Immature natural killer cell (primary cell): ENCODE measurements at regions not wholly inside any gene's neighbourhood (a gene's known extent, or its start where the extent isn't known, plus 50 kb on each side); places are given as distances from the start of the nearest gene placed in this dataset.
"Not testable (repeated sequence)": the region's sequence is repeated elsewhere in the genome, so short reads cannot be mapped to it uniquely, and the experiment has no call there.

ENCODE experiments used
- DNase-seq, 3 donors: peaks; one replicate each; pipeline ENCODE4 v3.0.0; 2022; ENCODE audit warnings: mixed read lengths in 1 of 3
- H3K27ac Mint-ChIP-seq, 6 donors: one replicate each; pipeline ENCODE4 v1.8.0; 2020; ENCODE audit warnings: mixed read lengths in 6 of 6, mild to moderate bottlenecking in 5 of 6, inconsistent platforms in 4 of 6, moderate library complexity in 3 of 6
- H3K27me3 Mint-ChIP-seq, 3 donors: one replicate each; pipeline ENCODE4 v1.8.0; 2020 to 2021; ENCODE audit warnings: low read depth in 3 of 3, mild to moderate bottlenecking in 3 of 3, mixed read lengths in 3 of 3, moderate library complexity in 3 of 3, inconsistent platforms in 1 of 3
- H3K36me3 Mint-ChIP-seq, 3 donors: one replicate each; pipeline ENCODE4 v1.8.0; 2020; ENCODE audit warnings: mixed read lengths in 3 of 3, inconsistent platforms in 2 of 3, mild to moderate bottlenecking in 2 of 3
- H3K4me1 Mint-ChIP-seq, 2 donors: one replicate each; pipeline ENCODE4 v1.8.0; 2020; ENCODE audit warnings: inconsistent platforms in 2 of 2, mild to moderate bottlenecking in 2 of 2, mixed read lengths in 2 of 2, moderate library complexity in 1 of 2
- H3K4me3 Mint-ChIP-seq, 5 donors: one replicate each; pipeline ENCODE4 v1.8.0; 2020; ENCODE audit warnings: mild to moderate bottlenecking in 5 of 5, mixed read lengths in 5 of 5, inconsistent platforms in 3 of 5, moderate library complexity in 3 of 5
- H3K9me3 Mint-ChIP-seq, 6 donors: one replicate each; pipeline ENCODE4 v1.8.0; 2020; ENCODE audit warnings: mild to moderate bottlenecking in 6 of 6, mixed read lengths in 6 of 6, inconsistent platforms in 4 of 6, moderate library complexity in 3 of 6

DNA sequence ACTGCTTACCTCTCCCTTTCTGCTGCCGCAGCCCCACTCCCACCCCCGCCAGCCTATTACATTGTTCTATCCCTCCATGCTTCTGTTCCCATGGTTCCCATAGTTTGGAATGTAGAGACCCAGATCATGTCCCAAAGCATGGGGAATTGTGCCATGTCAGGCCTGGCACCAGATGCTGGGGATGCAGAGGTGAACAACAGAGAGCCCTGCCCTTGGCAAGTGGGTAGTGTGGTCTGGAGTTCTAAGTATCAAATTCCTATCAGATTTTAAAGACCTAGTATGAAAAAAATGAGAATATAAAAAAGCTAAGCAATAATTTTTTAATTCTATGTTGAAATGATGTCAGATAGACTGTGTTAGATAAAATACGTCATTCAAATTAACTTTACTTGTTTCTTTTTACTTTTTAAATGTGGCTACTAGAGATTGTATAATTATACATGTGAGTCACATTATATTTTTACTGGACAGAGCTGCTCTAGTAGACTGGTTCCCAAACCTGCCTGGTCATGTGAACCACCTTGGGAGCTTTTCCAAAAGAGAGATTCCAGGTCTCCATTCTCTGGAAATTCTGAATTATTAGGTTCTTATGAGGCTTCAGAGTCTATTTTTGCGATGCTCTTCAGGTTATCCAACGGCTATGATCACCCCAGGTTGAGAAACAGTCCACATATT is 113.0 kb upstream of the DAB1 start:
- H3K27ac Mint-ChIP-seq = no peak overlapping the region
- H3K9me3 Mint-ChIP-seq = peaks cover 0 to 6% (median 0%) of the 10 kb centered on the region in 6 donors
- no peak for DNase-seq
- no peaks in the 10 kb centered on the region for H3K36me3 Mint-ChIP-seq
- no peaks in the 10 kb centered on the region for H3K4me1 Mint-ChIP-seq
- H3K4me3 Mint-ChIP-seq = no peak overlapping the region
- peaks cover 0 to 7% (median 1%) of the 10 kb centered on the region in 3 donors for H3K27me3 Mint-ChIP-seq

DNA sequence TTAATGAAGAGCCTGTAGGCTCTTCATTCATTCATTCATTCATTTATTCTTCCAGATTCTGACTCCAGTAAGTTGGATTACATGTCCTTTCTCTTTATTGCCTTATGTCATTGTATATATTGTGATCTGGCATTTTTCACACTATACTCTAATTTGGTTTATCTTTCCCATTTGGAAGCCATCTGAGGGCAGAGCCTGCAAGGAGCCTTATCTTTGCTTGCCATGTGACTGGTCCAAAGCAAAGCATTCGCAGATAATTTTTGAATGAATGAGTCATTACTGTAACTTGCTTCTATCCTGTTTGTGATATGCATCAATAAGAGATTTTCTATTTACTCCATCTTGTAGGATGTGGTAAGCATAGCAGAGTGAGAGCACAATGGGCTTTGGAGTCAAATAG is 108.4 kb upstream of the DAB1 start:
- H3K36me3 Mint-ChIP-seq = no peaks in the 10 kb centered on the region
- H3K27me3 Mint-ChIP-seq = peaks cover 1 to 2% (median 2%) of the 10 kb centered on the region in 3 donors
- no peak for DNase-seq

DNA sequence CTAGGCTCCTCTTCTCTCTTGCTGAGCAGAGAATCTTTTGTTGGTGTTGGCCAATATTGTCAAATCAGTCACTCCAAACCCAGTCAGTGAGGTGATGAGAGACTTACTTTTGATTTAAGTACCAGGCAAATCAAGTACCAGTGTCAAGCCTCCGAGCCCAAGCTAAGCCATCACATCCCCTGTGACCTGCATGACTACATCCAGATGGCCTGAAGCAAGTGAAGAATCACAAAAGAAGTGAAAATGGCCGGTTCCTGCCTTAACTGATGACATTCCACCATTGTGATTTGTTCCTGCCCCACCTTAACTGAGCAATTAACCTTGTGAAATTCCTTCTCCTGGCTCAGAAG is 107.0 kb upstream of the DAB1 start:
- not testable (repeated sequence) for H3K36me3 Mint-ChIP-seq, H3K4me1 Mint-ChIP-seq, H3K27ac Mint-ChIP-seq, DNase-seq, H3K27me3 Mint-ChIP-seq, H3K4me3 Mint-ChIP-seq
- H3K9me3 Mint-ChIP-seq = peaks cover 0 to 14% (median 6%) of the 10 kb centered on the region in 6 donors

More for the DNA sequence above, 108.4 kb upstream of the DAB1 start:
- Mint-ChIP-seq H3K9me3 (peaks cover 0 to 14% (median 6%) of the 10 kb centered on the region in 6 donors), H3K27ac (no peak overlapping the region), H3K4me1 (no peaks in the 10 kb centered on the region), H3K4me3 (no peak overlapping the region)

DNA sequence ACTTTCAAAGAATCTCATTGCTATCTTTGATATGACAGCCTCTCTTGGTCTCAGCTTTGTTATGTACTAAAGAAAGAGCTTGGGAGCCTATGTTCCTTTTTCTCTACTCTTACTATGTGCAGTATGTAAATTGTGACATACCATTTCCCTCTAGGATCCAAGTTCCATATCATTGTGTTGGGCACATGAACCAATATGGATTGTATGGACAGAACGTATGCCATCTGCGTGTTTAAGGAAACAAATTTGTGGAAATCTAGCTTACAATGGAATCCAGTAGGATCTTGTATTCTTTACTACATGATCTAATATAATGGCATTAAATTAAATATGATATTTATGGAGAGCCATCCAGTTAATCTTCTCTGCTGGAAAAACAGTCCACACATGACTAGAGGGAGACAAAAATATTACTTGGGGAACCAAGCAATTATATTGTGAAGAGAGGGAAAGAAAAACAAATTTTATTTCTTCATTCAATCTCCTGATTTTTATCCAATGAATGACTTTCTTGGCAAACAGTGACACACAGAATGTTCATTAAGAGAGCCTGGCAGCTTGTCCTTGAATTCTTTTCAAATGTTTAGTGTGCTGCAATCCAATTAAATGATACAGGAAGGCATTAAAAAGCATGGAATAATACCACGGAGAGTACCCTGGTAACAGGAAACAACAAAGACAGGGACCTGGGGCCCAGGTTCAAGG is 106.5 kb upstream of the DAB1 start:
- no peak overlapping the region for H3K4me3 Mint-ChIP-seq
- no peaks in the 10 kb centered on the region for H3K4me1 Mint-ChIP-seq
- H3K9me3 Mint-ChIP-seq = peaks cover 0 to 14% (median 6%) of the 10 kb centered on the region in 6 donors
- H3K27me3 Mint-ChIP-seq = peaks cover 0 to 2% (median 2%) of the 10 kb centered on the region in 3 donors
- H3K27ac Mint-ChIP-seq = no peak overlapping the region
- DNase-seq = no peak
- no peaks in the 10 kb centered on the region for H3K36me3 Mint-ChIP-seq

DNA sequence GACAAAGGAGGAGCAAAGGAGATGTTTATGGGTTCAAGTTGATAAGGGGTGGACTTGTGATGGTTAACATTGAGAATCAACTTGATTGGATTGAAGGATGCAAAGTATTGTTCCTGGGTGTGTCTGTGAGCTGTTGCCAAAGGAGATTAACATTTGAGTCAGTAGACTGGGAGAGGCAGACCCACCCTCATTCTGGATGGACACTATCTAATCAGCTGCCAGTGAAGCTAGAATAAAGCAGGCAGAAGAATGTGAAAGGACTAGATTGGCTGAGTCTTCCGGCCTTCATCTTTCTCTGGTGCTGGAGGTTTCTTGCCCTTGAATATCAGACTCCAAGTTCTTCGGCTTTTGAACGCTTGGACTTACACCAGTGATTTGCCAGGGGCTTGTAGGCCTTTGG is 98.7 kb upstream of the DAB1 start:
- no peak overlapping the region for H3K4me3 Mint-ChIP-seq
- no peaks in the 10 kb centered on the region for H3K4me1 Mint-ChIP-seq
- no peak for DNase-seq
- H3K27ac Mint-ChIP-seq = no peak overlapping the region
- peaks cover 0 to 5% (median 3%) of the 10 kb centered on the region in 3 donors for H3K27me3 Mint-ChIP-seq
- H3K36me3 Mint-ChIP-seq = no peaks in the 10 kb centered on the region
- H3K9me3 Mint-ChIP-seq = peaks cover 0 to 11% (median under 1%) of the 10 kb centered on the region in 6 donors

DNA sequence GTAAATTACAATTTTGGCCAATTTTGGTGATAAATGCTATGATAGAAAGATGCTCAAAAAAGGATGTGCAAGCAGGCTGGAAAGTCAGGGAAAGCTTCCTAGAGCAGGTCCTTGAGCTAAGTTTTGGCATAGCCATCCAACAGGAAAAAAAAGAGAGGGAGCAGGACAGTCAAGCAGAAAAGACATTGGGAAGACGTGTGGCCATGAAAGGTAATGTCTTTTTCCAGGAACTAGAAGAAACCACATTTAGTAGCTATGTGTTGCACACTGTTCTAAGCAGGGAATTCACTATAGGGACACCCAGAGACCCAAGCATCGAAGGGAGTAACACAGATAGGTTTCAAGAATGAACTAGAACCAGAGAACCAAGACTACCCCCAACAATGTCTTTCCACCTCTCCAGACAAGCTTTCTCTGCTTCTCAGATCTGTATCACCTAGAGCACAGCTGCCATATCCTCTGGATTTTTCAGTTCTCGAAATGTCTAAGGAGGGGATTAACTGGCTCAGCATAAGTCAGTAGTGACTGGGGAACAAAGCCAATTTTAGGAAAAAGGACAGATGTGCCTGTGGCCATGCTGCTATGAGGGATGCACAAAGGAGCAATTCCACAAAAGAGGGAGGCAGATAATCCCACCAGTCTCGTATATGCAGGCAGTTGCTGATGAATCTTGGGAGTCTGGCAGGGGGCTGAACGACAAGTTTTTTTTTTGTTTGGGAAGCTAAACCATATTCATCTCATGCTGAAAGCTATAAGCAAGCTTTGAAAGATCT is 97.1 kb upstream of the DAB1 start:
- peaks cover 0 to 11% (median under 1%) of the 10 kb centered on the region in 6 donors for H3K9me3 Mint-ChIP-seq
- peaks cover 0 to 8% (median 6%) of the 10 kb centered on the region in 3 donors for H3K27me3 Mint-ChIP-seq
- no peaks in the 10 kb centered on the region for H3K36me3 Mint-ChIP-seq
- H3K4me3 Mint-ChIP-seq = no peak overlapping the region
- H3K4me1 Mint-ChIP-seq = no peaks in the 10 kb centered on the region
- no peak for DNase-seq
- H3K27ac Mint-ChIP-seq = no peak overlapping the region

DNA sequence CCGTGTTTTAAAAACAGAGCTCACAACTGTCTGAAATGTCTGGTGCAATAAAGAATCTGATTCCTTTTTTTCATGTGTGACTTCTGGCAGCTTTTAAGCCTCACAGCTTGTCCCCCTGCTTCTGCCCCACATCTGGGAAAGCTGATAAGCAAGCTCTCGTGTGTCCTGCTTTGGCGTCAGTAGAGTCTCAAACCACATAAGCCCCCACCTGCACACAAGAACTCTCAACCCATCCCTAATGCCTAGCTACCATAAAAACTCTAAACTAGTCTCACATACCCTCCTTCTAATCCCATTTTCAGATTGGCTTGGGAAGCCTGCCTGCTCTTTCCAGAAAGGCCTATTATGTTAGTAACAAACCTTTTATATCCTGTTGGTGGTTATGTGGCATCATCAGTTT is 94.6 kb upstream of the DAB1 start:
- H3K9me3 Mint-ChIP-seq = peaks cover 0 to 11% (median under 1%) of the 10 kb centered on the region in 6 donors
- H3K4me1 Mint-ChIP-seq = no peaks in the 10 kb centered on the region
- no peaks in the 10 kb centered on the region for H3K36me3 Mint-ChIP-seq
- H3K27ac Mint-ChIP-seq = no peak overlapping the region
- no peak overlapping the region for H3K4me3 Mint-ChIP-seq
- peaks cover 0 to 12% (median 8%) of the 10 kb centered on the region in 3 donors for H3K27me3 Mint-ChIP-seq
- no peak for DNase-seq

DNA sequence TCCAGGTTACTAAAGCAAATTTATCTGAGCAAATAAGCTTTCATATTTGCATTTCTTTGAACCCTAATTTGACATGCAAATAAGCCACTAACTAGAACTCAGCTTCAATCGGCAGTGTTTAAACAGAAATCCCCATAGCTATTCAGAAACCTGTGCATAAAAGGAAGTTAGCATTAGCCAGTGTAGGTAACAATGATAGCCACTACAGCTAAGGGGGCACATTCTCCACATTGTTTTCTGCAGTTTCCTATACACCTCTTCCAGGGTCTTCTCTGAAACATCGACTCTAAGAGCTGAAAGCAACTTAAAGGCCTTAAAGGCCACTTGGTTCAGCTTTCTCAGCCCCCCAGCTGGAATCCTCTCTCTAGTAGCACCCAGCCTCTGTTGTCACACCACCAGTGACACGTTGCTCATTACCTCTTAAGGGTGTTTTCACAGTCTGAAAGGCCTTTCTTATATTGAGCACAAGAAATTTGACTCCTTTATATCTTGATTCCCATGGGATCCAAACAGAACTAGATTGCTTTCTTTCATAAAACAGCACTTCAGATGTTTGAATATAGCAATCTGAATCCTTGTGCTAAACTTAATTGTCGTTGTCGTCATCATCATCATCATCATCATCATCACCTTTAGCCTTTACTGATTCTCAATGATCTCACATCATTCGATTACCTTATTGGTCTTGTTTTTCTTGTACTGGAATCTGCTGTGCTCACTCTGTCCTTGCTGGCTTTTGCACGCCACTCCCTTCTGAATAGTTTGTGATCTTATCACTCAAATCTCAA is 93.9 kb upstream of the DAB1 start:
- H3K4me1 Mint-ChIP-seq = no peaks in the 10 kb centered on the region

DNA sequence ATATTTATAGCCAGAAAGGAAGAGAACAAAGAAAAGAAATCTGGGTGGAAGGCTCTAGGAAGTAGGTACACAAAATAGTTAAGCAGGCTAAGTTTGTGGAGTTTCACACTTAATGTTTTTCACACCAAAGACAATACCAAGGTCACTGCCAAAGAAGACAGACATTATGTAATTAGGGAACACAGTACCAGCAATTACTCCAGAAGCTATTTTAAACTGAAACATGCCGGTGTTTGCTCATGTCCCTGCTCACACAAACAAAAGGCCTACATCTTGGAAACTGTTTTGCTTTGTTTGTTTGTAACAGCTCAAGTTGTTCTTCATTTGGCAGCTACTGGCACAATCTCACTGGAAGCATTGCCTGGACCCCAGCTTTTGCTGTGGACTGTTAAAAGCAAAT is 88.5 kb upstream of the DAB1 start:
- no peaks in the 10 kb centered on the region for H3K4me1 Mint-ChIP-seq
- H3K27ac Mint-ChIP-seq = no peak overlapping the region
- peaks cover 0 to 6% (median 0%) of the 10 kb centered on the region in 6 donors for H3K9me3 Mint-ChIP-seq
- peaks cover 0 to 11% (median 3%) of the 10 kb centered on the region in 3 donors for H3K27me3 Mint-ChIP-seq
- no peaks in the 10 kb centered on the region for H3K36me3 Mint-ChIP-seq
- DNase-seq = no peak
- H3K4me3 Mint-ChIP-seq = no peak overlapping the region

More for the DNA sequence above, 93.9 kb upstream of the DAB1 start:
- no peak overlapping the region for H3K27ac Mint-ChIP-seq
- H3K4me3 Mint-ChIP-seq = no peak overlapping the region
- no peak for DNase-seq
- peaks cover 0 to 13% (median 7%) of the 10 kb centered on the region in 3 donors for H3K27me3 Mint-ChIP-seq
- peaks cover 0 to 8% (median under 1%) of the 10 kb centered on the region in 6 donors for H3K9me3 Mint-ChIP-seq
- H3K36me3 Mint-ChIP-seq = no peaks in the 10 kb centered on the region

DNA sequence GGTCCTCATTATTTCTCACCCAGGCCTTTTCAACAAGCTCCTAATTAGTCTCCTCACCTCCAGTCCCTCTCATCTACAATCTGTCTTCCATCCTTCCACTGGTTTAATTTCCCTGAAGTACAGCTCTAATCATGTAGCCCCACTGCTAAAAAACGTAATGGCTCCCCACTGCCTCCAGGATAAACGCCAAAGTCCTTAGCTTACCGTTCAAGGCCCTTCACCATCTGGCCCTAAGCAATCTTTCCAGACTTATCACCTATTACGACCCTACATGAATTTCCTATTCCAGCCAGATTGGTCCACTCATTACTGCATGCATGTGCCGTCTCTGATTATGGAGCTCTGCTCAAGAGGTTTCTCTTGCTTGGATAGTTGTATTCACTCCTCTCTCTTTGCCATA is 83.1 kb upstream of the DAB1 start:
- no peak for DNase-seq
- Mint-ChIP-seq H3K27me3 (peaks cover 0 to 2% (median 0%) of the 10 kb centered on the region in 3 donors), H3K4me1 (no peaks in the 10 kb centered on the region), H3K4me3 (no peak overlapping the region), H3K9me3 (peaks cover 0 to 4% (median 0%) of the 10 kb centered on the region in 6 donors), H3K36me3 (no peaks in the 10 kb centered on the region), H3K27ac (no peak overlapping the region)

DNA sequence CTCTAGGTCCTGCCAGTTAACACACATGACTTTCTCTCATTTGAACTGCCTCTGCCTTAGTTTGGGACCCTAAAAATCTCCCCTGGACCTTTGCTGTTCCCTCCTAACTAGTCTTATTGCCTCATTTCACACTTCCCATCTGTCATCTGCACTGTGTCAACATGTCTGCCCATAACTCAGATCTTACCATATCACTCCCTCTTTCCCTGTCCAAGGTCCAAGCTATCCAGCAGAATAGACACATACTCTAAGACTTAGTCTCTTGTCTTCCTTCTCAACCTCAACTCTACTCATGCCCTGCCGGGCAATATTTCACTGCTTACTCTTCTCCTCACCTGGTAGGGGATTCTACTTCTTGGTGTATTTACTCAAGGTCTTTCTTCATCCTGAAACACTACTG is 79.5 kb upstream of the DAB1 start:
- H3K27ac Mint-ChIP-seq = no peak overlapping the region
- no peaks in the 10 kb centered on the region for H3K36me3 Mint-ChIP-seq
- no peaks in the 10 kb centered on the region for H3K4me1 Mint-ChIP-seq
- peaks cover 0 to 2% (median 0%) of the 10 kb centered on the region in 3 donors for H3K27me3 Mint-ChIP-seq
- DNase-seq = no peak
- H3K4me3 Mint-ChIP-seq = no peak overlapping the region
- H3K9me3 Mint-ChIP-seq = peaks cover 0 to 4% (median 0%) of the 10 kb centered on the region in 6 donors

DNA sequence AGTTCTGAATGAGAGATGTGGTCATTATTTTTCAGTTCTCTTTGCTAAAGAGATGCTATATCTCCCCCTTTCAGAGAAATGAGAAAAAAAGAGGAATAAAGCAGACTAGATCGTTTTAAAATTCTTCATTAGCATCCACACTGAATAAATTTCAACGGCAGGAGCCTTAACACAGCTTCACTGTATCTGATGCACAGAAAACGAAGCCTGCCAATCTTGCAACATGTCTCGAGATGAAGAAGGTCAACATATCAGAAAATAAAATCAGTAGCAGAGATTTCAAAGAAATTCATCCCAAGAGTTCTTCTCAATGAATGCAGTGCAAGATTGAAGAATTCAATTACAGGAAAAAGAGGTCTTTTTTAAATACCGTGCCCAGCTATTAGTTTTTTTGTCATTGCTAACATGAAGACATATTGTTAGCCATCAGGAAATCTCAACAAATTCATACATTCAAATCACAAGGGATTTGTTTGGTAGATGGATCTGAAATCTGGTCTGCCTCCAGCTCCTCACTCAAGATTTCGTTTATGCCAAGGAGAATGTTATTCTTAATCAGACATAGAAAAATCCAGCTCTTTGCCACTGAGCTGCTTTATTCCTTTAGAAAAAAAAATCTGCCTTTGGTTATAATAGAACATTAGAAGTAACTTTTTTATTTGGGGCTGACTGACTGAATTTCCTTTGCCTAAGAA is 76.4 kb upstream of the DAB1 start:
- no peak for DNase-seq
- Mint-ChIP-seq H3K4me1 (no peaks in the 10 kb centered on the region), H3K4me3 (no peak overlapping the region), H3K27me3 (peaks cover 0 to 3% (median 0%) of the 10 kb centered on the region in 3 donors), H3K36me3 (no peaks in the 10 kb centered on the region), H3K9me3 (peaks cover 0 to 12% (median 0%) of the 10 kb centered on the region in 6 donors), H3K27ac (no peak overlapping the region)

DNA sequence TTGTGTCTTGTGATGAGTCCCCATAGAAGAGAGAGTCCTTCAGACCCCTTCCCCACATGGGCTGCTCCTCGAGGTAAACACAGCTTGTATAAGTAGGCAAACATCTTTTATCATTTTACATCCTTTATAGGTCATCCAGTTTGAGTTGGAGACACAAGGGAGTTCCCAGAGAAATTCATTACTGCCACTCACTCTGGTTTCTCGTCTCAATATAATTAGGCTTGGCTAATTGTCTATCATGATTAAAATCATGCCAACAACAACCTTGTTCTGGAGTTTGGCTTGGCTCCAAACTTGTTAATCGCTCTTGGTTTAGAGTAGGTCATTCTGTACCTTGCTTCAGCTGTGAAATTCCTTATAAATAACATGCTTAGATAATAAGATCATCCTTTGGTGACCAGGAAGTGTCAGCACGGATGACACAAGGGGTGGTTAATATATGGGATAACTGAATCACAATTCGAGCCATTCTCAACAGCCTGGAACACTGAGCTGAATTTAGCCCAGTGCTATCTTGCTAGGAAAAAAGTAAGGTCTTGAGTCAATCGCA is 70.7 kb upstream of the DAB1 start:
- H3K4me3 Mint-ChIP-seq = no peak overlapping the region
- H3K27ac Mint-ChIP-seq = no peak overlapping the region
- H3K9me3 Mint-ChIP-seq = peaks cover 0 to 12% (median 0%) of the 10 kb centered on the region in 6 donors
- H3K27me3 Mint-ChIP-seq = peaks cover 0 to 3% (median 1%) of the 10 kb centered on the region in 3 donors
- H3K4me1 Mint-ChIP-seq = no peaks in the 10 kb centered on the region
- H3K36me3 Mint-ChIP-seq = no peaks in the 10 kb centered on the region
- no peak for DNase-seq
